Naive B cell (primary cell): ENCODE measurements at regions not wholly inside any gene's neighbourhood (a gene's known extent, or its start where the extent isn't known, plus 50 kb on each side); places are given as distances from the start of the nearest gene placed in this dataset.

Source experiments
- ATAC-seq, 2 donors: fragments of 150-1000 bp; cut with Tn5 transposase; 2 replicates each; pipeline ENCODE4 v1.10.0; 2021; ENCODE audit warnings: low read depth in 2 of 2, mild to moderate bottlenecking in 2 of 2, moderate library complexity in 2 of 2
- DNase-seq: peaks from one replicate; pipeline ENCODE4 v3.0.0; 2022
- H3K27ac Mint-ChIP-seq, 6 donors: one replicate each; pipeline ENCODE4 v1.8.0; 2020 to 2022; ENCODE audit warnings: mild to moderate bottlenecking in 6 of 6, mixed read lengths in 6 of 6, moderate library complexity in 5 of 6, inconsistent platforms in 2 of 6
- H3K27me3 Mint-ChIP-seq, 3 donors: one replicate each; pipeline ENCODE4 v1.8.0; 2021 to 2022; ENCODE audit warnings: mixed read lengths in 3 of 3, mild to moderate bottlenecking in 1 of 3
- H3K36me3 Mint-ChIP-seq, 2 donors: one replicate each; pipeline ENCODE4 v1.8.0; 2020 to 2022; ENCODE audit warnings: mixed read lengths in 2 of 2, inconsistent platforms in 1 of 2, mild to moderate bottlenecking in 1 of 2
- H3K4me1 Mint-ChIP-seq, 3 donors: one replicate each; pipeline ENCODE4 v1.8.0; 2020 to 2022; ENCODE audit warnings: mixed read lengths in 3 of 3, inconsistent platforms in 1 of 3, mild to moderate bottlenecking in 1 of 3, moderate library complexity in 1 of 3
- H3K4me3 Mint-ChIP-seq, 8 donors: one replicate each; pipeline ENCODE4 v1.8.0; 2020 to 2022; ENCODE audit warnings: mild to moderate bottlenecking in 8 of 8, mixed read lengths in 8 of 8, moderate library complexity in 8 of 8, inconsistent platforms in 2 of 8
- H3K9me3 Mint-ChIP-seq, 7 donors: one replicate each; pipeline ENCODE4 v1.8.0; 2020 to 2022; ENCODE audit warnings: mixed read lengths in 7 of 7, mild to moderate bottlenecking in 5 of 7, inconsistent platforms in 2 of 7, moderate library complexity in 1 of 7

- peaks cover 28 to 48% (median 32%) of the 10 kb centered on the region in 3 donors for H3K27me3 Mint-ChIP-seq
- H3K9me3 Mint-ChIP-seq, result peaks cover 2 to 7% (median 4%) of the 10 kb centered on the region in 7 donors
- no peak overlapping the region for H3K4me3 Mint-ChIP-seq
- DNase-seq (no peak), ATAC-seq (no peak)
- peaks cover 0 to 15% of the 10 kb centered on the region in 2 donors for H3K36me3 Mint-ChIP-seq
- H3K4me1 Mint-ChIP-seq, result peaks cover 0 to 9% (median 4%) of the 10 kb centered on the region in 3 donors
- no peak overlapping the region for H3K27ac Mint-ChIP-seq
Observed at GRCh38 chr2:12605366-12605765, 111.4 kb upstream of the TRIB2 start.

DNA sequence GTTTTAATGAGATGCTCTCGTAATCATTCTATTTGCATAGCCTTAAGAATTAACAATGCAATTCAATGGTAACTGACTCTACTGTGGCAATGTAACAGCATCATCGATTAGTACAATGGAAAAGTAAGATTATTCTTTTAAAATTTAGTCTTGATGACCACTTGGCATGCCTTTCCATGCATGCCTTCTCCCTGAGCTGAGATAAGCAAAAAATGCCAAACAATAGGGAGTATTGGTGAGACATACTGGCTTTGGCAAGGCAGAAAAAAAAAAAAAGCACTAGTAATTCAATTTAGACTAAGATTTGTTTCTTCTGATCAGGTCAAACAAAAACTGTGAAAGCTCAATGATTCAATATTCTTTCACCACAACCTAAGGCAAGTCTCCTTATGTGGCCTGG lies 110.8 kb upstream of the TRIB2 start:
- Mint-ChIP-seq H3K9me3 (peaks cover 2 to 7% (median 5%) of the 10 kb centered on the region in 7 donors), H3K27me3 (peaks cover 26 to 48% (median 32%) of the 10 kb centered on the region in 3 donors)

DNA sequence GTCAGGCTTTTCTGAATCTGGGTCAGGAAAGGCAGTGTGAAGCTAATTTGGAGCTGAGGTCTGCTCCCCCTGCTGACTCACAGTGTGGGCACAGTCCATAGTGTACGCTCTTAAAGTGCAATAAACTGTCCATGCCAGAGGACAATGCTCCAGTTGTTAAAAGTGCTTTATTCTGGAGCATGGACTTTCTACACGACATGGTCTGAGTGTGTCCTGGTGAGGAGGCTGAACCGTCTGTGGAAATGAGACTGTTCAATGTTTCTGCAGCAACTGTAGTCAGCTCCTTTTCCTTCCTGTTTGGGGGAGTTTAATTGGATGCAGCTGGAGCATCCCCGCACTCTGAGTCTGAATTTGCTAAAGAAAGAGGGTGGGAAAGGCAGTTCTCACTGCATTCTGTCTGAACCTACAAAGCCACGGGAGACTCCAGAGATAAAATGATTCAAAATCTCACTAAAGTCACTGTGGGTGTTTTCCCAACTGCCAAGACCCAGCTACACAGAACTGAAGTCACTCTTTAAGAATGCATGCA lies 110.2 kb upstream of the TRIB2 start:
- H3K27me3 Mint-ChIP-seq, result peaks cover 23 to 45% (median 32%) of the 10 kb centered on the region in 3 donors
- no peak for DNase-seq
- peaks cover 0 to 9% (median 4%) of the 10 kb centered on the region in 3 donors for H3K4me1 Mint-ChIP-seq
- ATAC-seq, result no peak
- peaks cover 2 to 7% (median 5%) of the 10 kb centered on the region in 7 donors for H3K9me3 Mint-ChIP-seq
- peak overlapping the region in 1 of 8 donors; percentile 17 for H3K4me3 Mint-ChIP-seq
- no peak overlapping the region for H3K27ac Mint-ChIP-seq
- peaks cover 0 to 16% of the 10 kb centered on the region in 2 donors for H3K36me3 Mint-ChIP-seq

More for the DNA sequence above, 110.8 kb upstream of the TRIB2 start:
- Mint-ChIP-seq H3K4me1 (peaks cover 0 to 9% (median 4%) of the 10 kb centered on the region in 3 donors), H3K36me3 (peaks cover 0 to 17% of the 10 kb centered on the region in 2 donors), H3K27ac (no peak overlapping the region), H3K4me3 (no peak overlapping the region)
- DNase-seq, result no peak
- no peak for ATAC-seq

- Mint-ChIP-seq H3K4me3 (no peak overlapping the region), H3K9me3 (peaks cover 0 to 7% (median 5%) of the 10 kb centered on the region in 7 donors), H3K27me3 (peaks cover 17 to 37% (median 26%) of the 10 kb centered on the region in 3 donors), H3K4me1 (peaks cover 9 to 12% (median 10%) of the 10 kb centered on the region in 3 donors), H3K27ac (no peak overlapping the region), H3K36me3 (peaks cover 0 to 10% of the 10 kb centered on the region in 2 donors)
- ATAC-seq (no peak), DNase-seq (no peak)
Observed at GRCh38 chr2:12607971-12608370, 108.8 kb upstream of the TRIB2 start.

- no peak overlapping the region for H3K4me3 Mint-ChIP-seq
- H3K9me3 Mint-ChIP-seq, result peaks cover 0 to 7% (median 5%) of the 10 kb centered on the region in 7 donors
- ATAC-seq (no peak), DNase-seq (no peak)
- peaks cover 19 to 29% (median 21%) of the 10 kb centered on the region in 3 donors for H3K4me1 Mint-ChIP-seq
- peaks cover 0 to 10% of the 10 kb centered on the region in 2 donors for H3K36me3 Mint-ChIP-seq
- peaks cover 0 to 16% (median 8%) of the 10 kb centered on the region in 3 donors for H3K27me3 Mint-ChIP-seq
- no peak overlapping the region for H3K27ac Mint-ChIP-seq
Observed at GRCh38 chr2:12610314-12610713, 106.4 kb upstream of the TRIB2 start.

GRCh38 chr2:12612168-12612567 lies 104.6 kb upstream of the TRIB2 start:
- Mint-ChIP-seq H3K4me3 (no peak overlapping the region), H3K27me3 (peaks cover 0 to 14% (median 5%) of the 10 kb centered on the region in 3 donors), H3K27ac (peak overlapping the region in 4 of 6 donors; percentile 39 to 92 (median 88)), H3K36me3 (peaks cover 0 to 10% of the 10 kb centered on the region in 2 donors), H3K4me1 (peaks cover 31 to 45% (median 34%) of the 10 kb centered on the region in 3 donors), H3K9me3 (peaks cover 0 to 7% (median 5%) of the 10 kb centered on the region in 7 donors)
- DNase-seq, result no peak
- ATAC-seq, result no peak

DNA sequence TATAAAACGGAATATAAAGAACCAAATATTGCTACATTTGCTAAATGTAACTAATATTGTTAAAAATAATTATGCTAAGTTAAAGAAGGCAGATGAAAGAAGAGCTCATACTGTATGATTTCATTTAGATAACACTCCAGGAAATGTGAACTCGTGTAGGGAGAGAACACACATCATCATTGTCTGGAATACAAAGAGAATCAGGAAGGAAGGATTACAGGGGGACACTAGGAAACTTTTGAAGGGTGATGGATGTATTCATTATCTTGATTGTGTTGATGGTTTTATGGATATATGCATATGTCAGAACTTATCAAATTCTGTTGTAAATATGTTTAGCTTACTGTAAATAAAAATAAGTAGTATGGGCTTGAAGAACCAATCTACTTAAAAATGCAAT lies 104.1 kb upstream of the TRIB2 start:
- Mint-ChIP-seq H3K27ac (peak overlapping the region; percentile 39 to 92 (median 86)), H3K9me3 (peaks cover 0 to 7% (median 5%) of the 10 kb centered on the region in 7 donors), H3K27me3 (peaks cover 0 to 12% (median 3%) of the 10 kb centered on the region in 3 donors), H3K4me1 (peaks cover 33 to 49% (median 37%) of the 10 kb centered on the region in 3 donors), H3K4me3 (peak overlapping the region in 4 of 8 donors; percentile 3 to 79 (median 69)), H3K36me3 (peaks cover 0 to 10% of the 10 kb centered on the region in 2 donors)
- DNase-seq, result no peak
- no peak for ATAC-seq

DNA sequence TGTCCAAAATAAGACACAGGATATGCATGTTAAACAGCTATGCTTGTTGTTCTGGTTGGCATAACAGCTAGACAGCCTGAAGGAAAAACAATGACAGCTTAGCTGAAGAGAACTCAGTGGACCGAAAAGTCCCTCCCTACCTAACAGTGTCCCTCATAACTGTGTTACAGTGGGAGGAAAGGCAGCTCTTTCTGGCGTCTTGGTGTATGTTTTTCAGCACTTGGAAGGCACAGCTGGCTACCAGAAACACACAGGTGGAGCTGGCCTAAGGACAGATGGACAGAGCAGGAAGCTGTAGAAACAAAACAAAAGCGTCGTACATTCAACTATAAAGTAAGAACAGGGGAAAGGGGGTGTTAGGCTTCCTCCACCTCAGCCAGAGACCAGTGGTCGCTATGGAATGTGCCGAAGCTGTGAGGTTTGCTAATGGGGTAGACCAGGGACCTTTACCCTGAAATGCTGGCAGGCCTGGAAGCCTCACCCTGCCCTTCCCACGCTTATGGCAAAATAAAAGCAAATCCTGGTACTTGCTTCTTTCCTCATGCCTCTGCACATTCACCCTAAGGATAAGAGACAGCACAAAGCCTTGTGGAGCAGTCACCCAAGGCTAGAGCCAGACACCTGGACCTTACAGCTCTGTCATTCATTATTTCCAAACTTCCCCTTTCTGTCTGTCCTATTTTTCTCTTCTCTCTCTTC lies 103.5 kb upstream of the TRIB2 start:
- Mint-ChIP-seq H3K4me3 (peak overlapping the region in 7 of 8 donors; percentile 11 to 84 (median 74)), H3K9me3 (peaks cover 0 to 7% (median 5%) of the 10 kb centered on the region in 7 donors), H3K27me3 (peaks cover 0 to 6% (median 0%) of the 10 kb centered on the region in 3 donors), H3K27ac (peak overlapping the region in 5 of 6 donors; percentile 86 to 98 (median 92)), H3K4me1 (peaks cover 33 to 53% (median 41%) of the 10 kb centered on the region in 3 donors), H3K36me3 (peaks cover 0 to 10% of the 10 kb centered on the region in 2 donors)
- DNase-seq (peak; percentile 20), ATAC-seq (peak; percentile 84 to 87)

- Mint-ChIP-seq H3K27ac (peak overlapping the region in 1 of 6 donors; percentile 18), H3K4me3 (peak overlapping the region in 1 of 8 donors; percentile 7), H3K9me3 (no peaks in the 10 kb centered on the region), H3K4me1 (peaks cover 33 to 53% (median 41%) of the 10 kb centered on the region in 3 donors), H3K36me3 (peaks cover 0 to under 1% of the 10 kb centered on the region in 2 donors), H3K27me3 (peaks cover 15 to 17% (median 16%) of the 10 kb centered on the region in 3 donors)
- no peak for ATAC-seq
- no peak for DNase-seq
Observed at GRCh38 chr2:12615509-12615908, 101.2 kb upstream of the TRIB2 start.

- DNase-seq, result peak; percentile 14
- no peaks in the 10 kb centered on the region for H3K36me3 Mint-ChIP-seq
- peak overlapping the region in 2 of 6 donors; percentile 0 to 47 for H3K27ac Mint-ChIP-seq
- peak; percentile 48 to 51 for ATAC-seq
- H3K9me3 Mint-ChIP-seq, result no peaks in the 10 kb centered on the region
- peak overlapping the region in 2 of 8 donors; percentile 12 to 25 for H3K4me3 Mint-ChIP-seq
- peaks cover 17 to 20% (median 19%) of the 10 kb centered on the region in 3 donors for H3K27me3 Mint-ChIP-seq
- peaks cover 33 to 53% (median 41%) of the 10 kb centered on the region in 3 donors for H3K4me1 Mint-ChIP-seq
Observed at GRCh38 chr2:12616456-12617156, 100.1 kb upstream of the TRIB2 start.

DNA sequence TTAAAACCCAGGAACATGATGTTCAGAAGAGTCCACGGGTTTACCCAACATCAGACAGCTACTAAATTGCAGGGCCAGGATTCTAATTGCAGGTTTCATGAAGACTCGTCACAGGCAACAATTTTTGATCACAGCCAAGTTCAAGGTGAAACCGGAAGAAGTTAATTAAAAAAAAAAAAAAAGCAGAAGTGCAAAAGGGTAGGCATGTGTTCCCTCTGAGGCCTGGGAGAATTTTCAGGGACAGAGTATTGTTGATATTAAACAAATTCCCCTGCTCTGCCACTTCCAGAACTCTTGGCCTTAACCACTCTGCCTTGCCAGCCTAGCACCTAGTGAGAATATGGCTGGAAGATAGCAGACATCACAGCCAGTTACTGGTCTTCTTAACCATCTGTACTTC lies 99.4 kb upstream of the TRIB2 start:
- peaks cover 17 to 20% (median 19%) of the 10 kb centered on the region in 3 donors for H3K27me3 Mint-ChIP-seq
- H3K4me3 Mint-ChIP-seq, result peak overlapping the region in 4 of 8 donors; percentile 23 to 67 (median 45)
- H3K9me3 Mint-ChIP-seq, result no peaks in the 10 kb centered on the region
- ATAC-seq (peak; percentile 37 to 47), DNase-seq (peak; percentile 42)
- H3K36me3 Mint-ChIP-seq, result no peaks in the 10 kb centered on the region
- H3K4me1 Mint-ChIP-seq, result peaks cover 32 to 52% (median 38%) of the 10 kb centered on the region in 3 donors
- H3K27ac Mint-ChIP-seq, result peak overlapping the region in 1 of 6 donors; percentile 0

DNA sequence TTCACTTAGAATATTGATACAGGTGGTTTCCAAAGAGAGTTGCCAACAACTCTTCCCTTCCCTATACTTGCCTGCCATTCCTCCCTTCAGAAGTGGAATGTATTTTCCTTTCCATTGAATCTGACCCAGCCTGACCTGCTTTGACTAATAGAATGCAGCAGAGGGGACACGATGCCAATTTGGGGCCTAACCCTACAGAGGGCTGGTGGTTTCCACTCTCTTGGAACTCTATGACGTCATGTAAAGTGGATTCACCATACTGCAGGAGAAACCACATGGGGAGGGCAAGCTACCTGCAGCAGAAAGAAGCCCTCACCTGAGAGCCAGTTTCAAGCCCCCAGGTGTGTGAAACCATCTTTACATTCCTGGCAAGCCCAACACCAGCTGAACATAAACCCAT lies 98.9 kb upstream of the TRIB2 start:
- Mint-ChIP-seq H3K9me3 (no peaks in the 10 kb centered on the region), H3K4me3 (no peak overlapping the region), H3K27ac (no peak overlapping the region), H3K4me1 (peaks cover 28 to 47% (median 33%) of the 10 kb centered on the region in 3 donors), H3K27me3 (peaks cover 17 to 20% (median 19%) of the 10 kb centered on the region in 3 donors), H3K36me3 (no peaks in the 10 kb centered on the region)
- ATAC-seq, result no peak
- no peak for DNase-seq

DNA sequence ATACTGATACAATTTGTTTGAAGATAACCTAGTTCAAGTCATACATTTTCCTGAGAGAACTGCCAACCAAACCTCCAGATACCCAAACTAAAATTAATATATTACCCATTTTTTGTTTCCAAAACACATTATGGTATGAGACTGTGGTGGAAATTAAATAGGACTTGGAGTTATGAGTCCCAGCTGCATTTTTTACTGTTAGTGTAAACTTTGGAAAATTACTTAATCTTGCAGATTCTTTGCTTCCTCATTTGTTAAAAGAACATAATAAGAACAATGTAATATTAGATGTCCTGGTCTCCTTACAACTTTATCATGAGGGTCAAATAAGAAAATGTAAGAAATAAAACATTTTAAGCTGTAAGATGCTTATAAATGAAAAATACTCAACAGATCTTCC lies 98.2 kb upstream of the TRIB2 start:
- no peaks in the 10 kb centered on the region for H3K9me3 Mint-ChIP-seq
- no peaks in the 10 kb centered on the region for H3K36me3 Mint-ChIP-seq
- H3K27ac Mint-ChIP-seq, result no peak overlapping the region
- peaks cover 17 to 20% (median 19%) of the 10 kb centered on the region in 3 donors for H3K27me3 Mint-ChIP-seq
- peaks cover 21 to 40% (median 26%) of the 10 kb centered on the region in 3 donors for H3K4me1 Mint-ChIP-seq
- ATAC-seq, result no peak
- DNase-seq, result no peak
- no peak overlapping the region for H3K4me3 Mint-ChIP-seq
